ENCODE measurements at regions not wholly inside any gene's neighbourhood (a gene's known extent, or its start where the extent isn't known, plus 50 kb on each side); places are given as distances from the start of the nearest gene placed in this dataset.
A peak's percentile ranks its signal among the peaks of the same experiment; 100 is the strongest.

GRCh38 chr7:41882745-41883420, 180.0 kb upstream of the INHBA start:
- Histone ChIP-seq H3K27me3 (no peaks in the 10 kb centered on the region), H3K36me3 (no peaks in the 10 kb centered on the region), H3K4me1 (peaks cover 19 to 54% of the 10 kb centered on the region in 2 donors), H3K9me3 (no peaks in the 10 kb centered on the region), H3K4me3 (no peak overlapping the region), H3K27ac (peak overlapping the region in 1 of 2 donors; percentile 81)
- no peak for TF ChIP-seq CTCF (IDR thresholded peaks at IDR 0.05)
- no peak for ATAC-seq
- intact Hi-C loops (cut with DNase I), result no loop called here
- no peak for DNase-seq

- DNase-seq (no peak), ATAC-seq (no peak)
- H3K27me3 ChIP-seq, result no peaks in the 10 kb centered on the region
- no peaks in the 10 kb centered on the region for H3K36me3 ChIP-seq
- H3K4me3 ChIP-seq, result no peak overlapping the region
- H3K4me1 ChIP-seq, result peaks cover 18 to 48% of the 10 kb centered on the region in 2 donors
- intact Hi-C loops (cut with DNase I), result no loop called here
- TF ChIP-seq CTCF (IDR thresholded peaks at IDR 0.05), result no peak
- no peaks in the 10 kb centered on the region for H3K9me3 ChIP-seq
- H3K27ac ChIP-seq, result peak overlapping the region; percentile 41 to 81
Observed at GRCh38 chr7:41882256-41882655, 179.4 kb upstream of the INHBA start.

GRCh38 chr7:41881331-41882130, 178.6 kb upstream of the INHBA start:
- DNase-seq, result peak in 2 of 4 donors; percentile 83 to 88
- intact Hi-C loops (cut with DNase I), result no loop called here
- Histone ChIP-seq H3K4me3 (no peak overlapping the region), H3K9me3 (no peaks in the 10 kb centered on the region), H3K27me3 (no peaks in the 10 kb centered on the region), H3K27ac (peak overlapping the region; percentile 41 to 81), H3K4me1 (peaks cover 12 to 40% of the 10 kb centered on the region in 2 donors), H3K36me3 (no peaks in the 10 kb centered on the region)
- TF ChIP-seq CTCF (IDR thresholded peaks at IDR 0.05), result peak in 1 of 2 donors; percentile 10
- peak; percentile 76 for ATAC-seq

- ATAC-seq, result no peak
- Histone ChIP-seq H3K27me3 (no peaks in the 10 kb centered on the region), H3K4me3 (no peak overlapping the region), H3K9me3 (no peaks in the 10 kb centered on the region), H3K27ac (no peak overlapping the region), H3K36me3 (no peaks in the 10 kb centered on the region), H3K4me1 (peaks cover 9 to 31% of the 10 kb centered on the region in 2 donors)
- intact Hi-C loops (cut with DNase I), result no loop called here
- DNase-seq, result no peak
- TF ChIP-seq CTCF (IDR thresholded peaks at IDR 0.05), result no peak
Observed at GRCh38 chr7:41880107-41880506, 177.2 kb upstream of the INHBA start.

- no peak for DNase-seq
- Histone ChIP-seq H3K9me3 (no peaks in the 10 kb centered on the region), H3K36me3 (no peaks in the 10 kb centered on the region), H3K4me3 (no peak overlapping the region), H3K4me1 (peaks cover 6 to 31% of the 10 kb centered on the region in 2 donors), H3K27ac (no peak overlapping the region), H3K27me3 (no peaks in the 10 kb centered on the region)
- ATAC-seq, result no peak
- no peak for TF ChIP-seq CTCF (IDR thresholded peaks at IDR 0.05)
- intact Hi-C loops (cut with DNase I), result no loop called here
Observed at GRCh38 chr7:41879403-41879802, 176.5 kb upstream of the INHBA start.
